Osteocyte (in vitro differentiated cells): ENCODE measurements at regions not wholly inside any gene's neighbourhood (a gene's known extent, or its start where the extent isn't known, plus 50 kb on each side); places are given as distances from the start of the nearest gene placed in this dataset.

Source experiments
- DNase-seq: peaks from one replicate; pipeline ENCODE4 v3.0.0; 2021; ENCODE audit warnings: mixed read lengths; ENCODE audit not compliant: unreplicated experiment; ENCODE audit errors: extremely low spot score
- H3K27ac Mint-ChIP-seq: one replicate; pipeline ENCODE4 v1.8.0; 2021; ENCODE audit warnings: mild to moderate bottlenecking, mixed read lengths; ENCODE audit not compliant: unreplicated experiment
- H3K27me3 Mint-ChIP-seq: one replicate; pipeline ENCODE4 v1.8.0; 2021; ENCODE audit warnings: mixed read lengths; ENCODE audit not compliant: unreplicated experiment
- H3K36me3 Mint-ChIP-seq: one replicate; pipeline ENCODE4 v1.8.0; 2021; ENCODE audit warnings: mixed read lengths; ENCODE audit not compliant: unreplicated experiment
- H3K4me1 Mint-ChIP-seq: one replicate; pipeline ENCODE4 v1.8.0; 2021; ENCODE audit warnings: mixed read lengths; ENCODE audit not compliant: unreplicated experiment
- H3K4me3 Mint-ChIP-seq: one replicate; pipeline ENCODE4 v1.8.0; 2021; ENCODE audit warnings: mild to moderate bottlenecking, moderate library complexity, mixed read lengths; ENCODE audit not compliant: unreplicated experiment
- H3K9me3 Mint-ChIP-seq: one replicate; pipeline ENCODE4 v1.8.0; 2021; ENCODE audit warnings: mixed read lengths; ENCODE audit not compliant: unreplicated experiment
- TF ChIP-seq, protein P1 (sequence below): fragments of 200-600 bp; sonication (generic); IDR thresholded peaks from 2 replicates; pipeline ENCODE4 v1.5.0; 2021; ENCODE audit warnings: antibody characterized with exemption, mild to moderate bottlenecking, moderate library complexity

DNA sequence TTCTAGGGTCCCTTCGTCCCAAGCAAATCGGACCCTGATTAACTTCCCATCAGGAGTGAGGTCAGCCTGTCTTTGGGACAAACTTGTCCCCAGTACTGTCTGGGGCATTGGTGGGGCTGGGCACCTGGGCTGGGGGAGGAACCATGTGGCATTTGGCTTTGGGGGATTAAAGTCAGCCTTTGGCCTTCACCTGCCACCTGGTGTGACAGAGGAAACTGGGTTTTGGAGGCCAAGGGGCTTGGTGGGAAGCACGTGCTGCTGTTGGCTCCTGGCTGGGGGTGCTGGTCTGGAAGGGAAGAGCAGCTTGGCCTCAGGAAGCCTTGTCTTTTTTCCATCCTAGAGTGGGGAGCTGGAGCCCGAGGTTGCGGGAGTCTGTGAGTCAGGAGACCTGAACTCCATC is 78.4 kb upstream of the NECTIN1 start:
- no peak for DNase-seq
- TF ChIP-seq, protein P1, sequence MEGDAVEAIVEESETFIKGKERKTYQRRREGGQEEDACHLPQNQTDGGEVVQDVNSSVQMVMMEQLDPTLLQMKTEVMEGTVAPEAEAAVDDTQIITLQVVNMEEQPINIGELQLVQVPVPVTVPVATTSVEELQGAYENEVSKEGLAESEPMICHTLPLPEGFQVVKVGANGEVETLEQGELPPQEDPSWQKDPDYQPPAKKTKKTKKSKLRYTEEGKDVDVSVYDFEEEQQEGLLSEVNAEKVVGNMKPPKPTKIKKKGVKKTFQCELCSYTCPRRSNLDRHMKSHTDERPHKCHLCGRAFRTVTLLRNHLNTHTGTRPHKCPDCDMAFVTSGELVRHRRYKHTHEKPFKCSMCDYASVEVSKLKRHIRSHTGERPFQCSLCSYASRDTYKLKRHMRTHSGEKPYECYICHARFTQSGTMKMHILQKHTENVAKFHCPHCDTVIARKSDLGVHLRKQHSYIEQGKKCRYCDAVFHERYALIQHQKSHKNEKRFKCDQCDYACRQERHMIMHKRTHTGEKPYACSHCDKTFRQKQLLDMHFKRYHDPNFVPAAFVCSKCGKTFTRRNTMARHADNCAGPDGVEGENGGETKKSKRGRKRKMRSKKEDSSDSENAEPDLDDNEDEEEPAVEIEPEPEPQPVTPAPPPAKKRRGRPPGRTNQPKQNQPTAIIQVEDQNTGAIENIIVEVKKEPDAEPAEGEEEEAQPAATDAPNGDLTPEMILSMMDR, result no peak
- peaks cover 9% of the 10 kb centered on the region for H3K27me3 Mint-ChIP-seq
- H3K4me1 Mint-ChIP-seq, result no peaks in the 10 kb centered on the region
- no peaks in the 10 kb centered on the region for H3K36me3 Mint-ChIP-seq
- H3K9me3 Mint-ChIP-seq, result no peaks in the 10 kb centered on the region
- H3K27ac Mint-ChIP-seq, result no peak overlapping the region
- no peak overlapping the region for H3K4me3 Mint-ChIP-seq

DNA sequence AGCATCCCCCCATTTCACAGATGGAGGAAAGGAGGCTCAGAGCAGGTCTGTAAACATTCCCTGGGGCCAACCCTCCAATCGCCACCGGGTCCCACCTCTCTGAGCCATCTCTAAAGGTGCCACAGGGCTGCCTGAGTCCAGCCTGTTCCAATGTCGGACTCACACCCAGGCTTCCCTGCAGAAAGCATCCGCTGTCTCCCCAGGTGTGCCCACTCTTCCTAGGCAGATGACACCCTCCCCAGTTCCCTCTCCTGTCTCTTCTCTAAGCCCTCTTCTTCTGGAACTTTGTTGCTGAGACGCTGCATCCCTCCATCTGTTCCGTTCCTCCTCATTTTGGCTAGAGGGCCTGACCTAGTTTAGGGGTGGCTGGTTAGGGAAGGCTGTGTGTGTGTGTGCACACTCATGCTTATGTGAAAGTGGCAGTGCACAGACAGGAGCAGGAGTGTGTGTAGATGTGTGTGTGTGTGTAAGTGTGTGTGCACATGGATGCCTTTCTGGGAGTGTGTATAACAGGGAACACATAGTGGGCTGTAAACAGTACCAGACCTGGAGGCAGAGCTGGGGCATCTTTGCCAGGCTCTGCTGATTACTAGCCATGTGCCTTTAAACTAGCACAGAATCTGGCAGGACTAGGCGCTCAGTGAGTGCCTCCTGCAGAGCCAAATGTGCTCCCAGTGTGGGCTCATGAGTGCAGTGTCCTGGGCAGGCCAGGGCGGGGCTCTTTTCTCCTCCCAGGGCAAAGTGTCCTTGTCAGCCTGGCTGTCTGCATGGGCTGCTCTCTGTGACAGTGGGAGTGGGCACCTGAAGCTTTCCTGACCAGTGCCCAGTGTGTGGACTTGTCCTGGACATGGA is 77.3 kb upstream of the NECTIN1 start:
- Mint-ChIP-seq H3K36me3 (no peaks in the 10 kb centered on the region), H3K27me3 (peaks cover 12% of the 10 kb centered on the region), H3K4me3 (no peak overlapping the region), H3K4me1 (no peaks in the 10 kb centered on the region), H3K9me3 (no peaks in the 10 kb centered on the region), H3K27ac (no peak overlapping the region)
- DNase-seq, result no peak
- TF ChIP-seq, protein P1, result no peak

DNA sequence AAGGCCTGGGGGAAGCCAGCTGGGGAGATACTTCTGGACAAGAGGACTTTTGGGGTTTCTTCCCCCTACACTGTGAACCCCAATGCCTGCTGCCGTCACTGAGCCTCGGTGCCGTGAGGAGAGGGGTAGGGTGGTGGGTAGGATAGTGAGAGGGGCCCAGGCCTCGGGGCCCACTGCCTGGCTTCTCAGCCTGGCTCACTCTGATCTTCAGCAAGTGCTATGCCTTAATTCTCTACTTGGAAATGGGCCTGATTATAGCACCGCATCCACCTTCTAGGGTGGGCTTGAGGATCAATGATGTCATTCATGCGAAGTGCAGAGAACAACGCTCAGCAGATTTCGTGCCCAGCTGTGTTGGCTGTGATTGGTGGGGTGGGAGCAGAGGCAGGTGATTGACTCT is 76.7 kb upstream of the NECTIN1 start:
- TF ChIP-seq, protein P1, result no peak
- Mint-ChIP-seq H3K36me3 (no peaks in the 10 kb centered on the region), H3K9me3 (no peaks in the 10 kb centered on the region), H3K27ac (no peak overlapping the region), H3K4me1 (no peaks in the 10 kb centered on the region), H3K4me3 (no peak overlapping the region), H3K27me3 (peaks cover 15% of the 10 kb centered on the region)
- no peak for DNase-seq

DNA sequence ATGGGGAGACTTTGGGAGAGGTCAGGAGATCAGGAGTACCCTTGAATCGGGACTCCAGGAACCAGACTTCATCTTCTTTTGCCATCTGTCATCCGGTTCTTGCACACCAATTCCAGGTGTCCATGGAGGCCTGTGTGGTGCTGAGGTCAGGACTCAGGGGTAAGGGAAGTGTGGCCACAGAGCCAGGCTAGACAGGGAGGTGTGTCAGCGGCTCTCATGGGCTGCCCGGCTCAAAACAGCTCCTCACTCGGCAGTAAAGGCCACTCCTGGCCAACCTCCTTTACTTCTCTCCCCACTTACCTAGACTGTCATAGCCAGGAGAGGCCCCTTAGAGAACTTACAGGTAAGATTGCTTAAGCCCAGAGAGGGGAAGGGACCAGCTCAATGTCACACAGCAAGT is 75.7 kb upstream of the NECTIN1 start:
- TF ChIP-seq, protein P1, result no peak
- H3K9me3 Mint-ChIP-seq, result no peaks in the 10 kb centered on the region
- H3K27ac Mint-ChIP-seq, result no peak overlapping the region
- peaks cover 20% of the 10 kb centered on the region for H3K27me3 Mint-ChIP-seq
- H3K36me3 Mint-ChIP-seq, result no peaks in the 10 kb centered on the region
- DNase-seq, result no peak
- H3K4me1 Mint-ChIP-seq, result no peaks in the 10 kb centered on the region
- H3K4me3 Mint-ChIP-seq, result no peak overlapping the region

DNA sequence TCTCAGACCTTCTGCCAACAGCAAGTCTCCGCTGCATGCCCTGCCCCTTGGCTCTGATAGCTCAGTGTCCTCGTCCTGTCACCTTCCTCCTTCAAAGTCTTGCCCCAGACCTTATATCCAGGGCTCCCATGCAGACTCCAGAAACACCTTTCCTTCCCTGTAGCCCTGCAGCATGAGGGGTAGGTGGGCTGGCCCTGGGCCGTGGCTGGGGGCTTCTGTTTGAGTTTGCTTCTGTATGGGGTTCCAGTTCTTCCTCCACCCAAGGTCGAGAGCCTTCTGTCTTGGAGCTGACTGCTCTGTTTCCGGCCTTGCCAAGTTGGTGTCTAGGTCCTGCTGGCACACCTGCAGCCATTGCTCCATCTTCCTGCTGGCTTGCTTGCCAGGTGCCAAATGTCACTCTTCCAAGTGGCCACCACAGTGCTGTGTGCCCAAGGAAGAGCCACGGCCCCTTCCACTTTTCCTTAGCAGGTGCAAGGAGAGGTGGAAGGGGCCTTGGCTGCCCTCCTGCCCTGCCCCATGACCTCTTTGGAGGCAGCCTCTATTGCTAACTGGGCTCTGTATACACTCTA is 74.8 kb upstream of the NECTIN1 start:
- no peaks in the 10 kb centered on the region for H3K36me3 Mint-ChIP-seq
- no peaks in the 10 kb centered on the region for H3K9me3 Mint-ChIP-seq
- H3K4me3 Mint-ChIP-seq, result no peak overlapping the region
- H3K27me3 Mint-ChIP-seq, result peaks cover 23% of the 10 kb centered on the region
- no peak overlapping the region for H3K27ac Mint-ChIP-seq
- TF ChIP-seq, protein P1, result no peak
- DNase-seq, result no peak
- no peaks in the 10 kb centered on the region for H3K4me1 Mint-ChIP-seq
